ENCODE measurements at regions not wholly inside any gene's neighbourhood (a gene's known extent, or its start where the extent isn't known, plus 50 kb on each side); places are given as distances from the start of the nearest gene placed in this dataset.

GRCh38 chr7:33702514-33703054, 202.8 kb upstream of the BMPER start:
- Histone ChIP-seq H3K36me3 (ENCODE audit: insufficient read depth, low read length) (no peaks in the 10 kb centered on the region), H3K9me3 (replicated peaks; ENCODE audit: low read length) (peaks cover 3% of the 10 kb centered on the region), H3K27me3 (ENCODE audit: control insufficient read depth, insufficient read depth, low read length) (no peaks in the 10 kb centered on the region), H3K9ac (ENCODE audit: low read depth, low read length) (no peak overlapping the region), H3K4me3 (ENCODE audit: low read length) (no peak overlapping the region), H3K4me1 (ENCODE audit: control insufficient read depth, insufficient read depth, low read length) (peaks cover 7% of the 10 kb centered on the region), H3K4me2 (ENCODE audit: low read length) (no peak overlapping the region)

DNA sequence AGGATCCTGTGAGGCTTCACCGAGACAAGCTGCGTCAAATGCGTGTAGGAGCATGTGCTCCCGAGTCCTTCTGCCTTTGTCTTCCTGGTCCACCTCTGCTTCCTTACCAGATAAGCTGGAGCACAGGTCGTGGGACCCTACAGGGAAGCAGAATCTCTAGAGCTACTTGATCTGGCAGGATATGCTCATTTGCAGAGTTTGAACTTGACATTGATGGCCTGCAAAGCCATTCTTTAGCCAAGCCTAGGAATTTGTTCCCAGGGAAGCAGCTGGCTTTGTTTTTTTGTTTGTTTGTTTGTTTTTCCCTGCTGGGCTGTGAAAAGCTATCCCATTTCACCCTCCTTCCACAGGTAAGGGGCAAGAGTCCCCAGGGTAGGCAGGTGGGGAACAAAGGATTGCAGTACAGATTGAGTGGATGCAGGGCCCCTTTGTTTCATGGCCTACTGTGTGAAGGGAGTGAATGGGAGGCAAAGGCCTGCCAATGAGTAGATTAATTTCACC, 200.0 kb upstream of the BMPER start:
- H3K9ac ChIP-seq (ENCODE audit: low read depth, low read length), result no peak overlapping the region
- H3K4me2 ChIP-seq (ENCODE audit: low read length), result no peak overlapping the region
- peaks cover 8% of the 10 kb centered on the region for H3K4me1 ChIP-seq (ENCODE audit: control insufficient read depth, insufficient read depth, low read length)
- no peaks in the 10 kb centered on the region for H3K27me3 ChIP-seq (ENCODE audit: control insufficient read depth, insufficient read depth, low read length)
- no peak overlapping the region for H3K4me3 ChIP-seq (ENCODE audit: low read length)
- H3K9me3 ChIP-seq (replicated peaks; ENCODE audit: low read length), result no peaks in the 10 kb centered on the region
- H3K36me3 ChIP-seq (ENCODE audit: insufficient read depth, low read length), result no peaks in the 10 kb centered on the region

GRCh38 chr7:33706186-33706585, 199.2 kb upstream of the BMPER start:
- H3K4me1 ChIP-seq (ENCODE audit: control insufficient read depth, insufficient read depth, low read length), result peaks cover 11% of the 10 kb centered on the region
- H3K27me3 ChIP-seq (ENCODE audit: control insufficient read depth, insufficient read depth, low read length), result no peaks in the 10 kb centered on the region
- no peak overlapping the region for H3K4me2 ChIP-seq (ENCODE audit: low read length)
- H3K9ac ChIP-seq (ENCODE audit: low read depth, low read length), result no peak overlapping the region
- no peak overlapping the region for H3K4me3 ChIP-seq (ENCODE audit: low read length)
- H3K9me3 ChIP-seq (replicated peaks; ENCODE audit: low read length), result no peaks in the 10 kb centered on the region
- H3K36me3 ChIP-seq (ENCODE audit: insufficient read depth, low read length), result no peaks in the 10 kb centered on the region

GRCh38 chr7:33706771-33707200, 198.6 kb upstream of the BMPER start:
- Histone ChIP-seq H3K4me1 (ENCODE audit: control insufficient read depth, insufficient read depth, low read length) (peaks cover 11% of the 10 kb centered on the region), H3K36me3 (ENCODE audit: insufficient read depth, low read length) (no peaks in the 10 kb centered on the region), H3K27me3 (ENCODE audit: control insufficient read depth, insufficient read depth, low read length) (no peaks in the 10 kb centered on the region), H3K4me3 (ENCODE audit: low read length) (no peak overlapping the region), H3K4me2 (ENCODE audit: low read length) (peak overlapping the region; percentile 58), H3K9ac (ENCODE audit: low read depth, low read length) (no peak overlapping the region), H3K9me3 (replicated peaks; ENCODE audit: low read length) (no peaks in the 10 kb centered on the region)

GRCh38 chr7:33707427-33707826, 197.9 kb upstream of the BMPER start:
- Histone ChIP-seq H3K9ac (ENCODE audit: low read depth, low read length) (no peak overlapping the region), H3K36me3 (ENCODE audit: insufficient read depth, low read length) (no peaks in the 10 kb centered on the region), H3K4me3 (ENCODE audit: low read length) (no peak overlapping the region), H3K27me3 (ENCODE audit: control insufficient read depth, insufficient read depth, low read length) (no peaks in the 10 kb centered on the region), H3K4me2 (ENCODE audit: low read length) (no peak overlapping the region), H3K4me1 (ENCODE audit: control insufficient read depth, insufficient read depth, low read length) (peaks cover 11% of the 10 kb centered on the region), H3K9me3 (replicated peaks; ENCODE audit: low read length) (no peaks in the 10 kb centered on the region)

- Histone ChIP-seq H3K4me1 (ENCODE audit: control insufficient read depth, insufficient read depth, low read length) (peaks cover 11% of the 10 kb centered on the region), H3K9ac (ENCODE audit: low read depth, low read length) (no peak overlapping the region), H3K4me3 (ENCODE audit: low read length) (no peak overlapping the region), H3K27me3 (ENCODE audit: control insufficient read depth, insufficient read depth, low read length) (no peaks in the 10 kb centered on the region), H3K36me3 (ENCODE audit: insufficient read depth, low read length) (no peaks in the 10 kb centered on the region), H3K9me3 (replicated peaks; ENCODE audit: low read length) (no peaks in the 10 kb centered on the region), H3K4me2 (ENCODE audit: low read length) (no peak overlapping the region)
Observed at GRCh38 chr7:33710608-33711007, 194.7 kb upstream of the BMPER start.

DNA sequence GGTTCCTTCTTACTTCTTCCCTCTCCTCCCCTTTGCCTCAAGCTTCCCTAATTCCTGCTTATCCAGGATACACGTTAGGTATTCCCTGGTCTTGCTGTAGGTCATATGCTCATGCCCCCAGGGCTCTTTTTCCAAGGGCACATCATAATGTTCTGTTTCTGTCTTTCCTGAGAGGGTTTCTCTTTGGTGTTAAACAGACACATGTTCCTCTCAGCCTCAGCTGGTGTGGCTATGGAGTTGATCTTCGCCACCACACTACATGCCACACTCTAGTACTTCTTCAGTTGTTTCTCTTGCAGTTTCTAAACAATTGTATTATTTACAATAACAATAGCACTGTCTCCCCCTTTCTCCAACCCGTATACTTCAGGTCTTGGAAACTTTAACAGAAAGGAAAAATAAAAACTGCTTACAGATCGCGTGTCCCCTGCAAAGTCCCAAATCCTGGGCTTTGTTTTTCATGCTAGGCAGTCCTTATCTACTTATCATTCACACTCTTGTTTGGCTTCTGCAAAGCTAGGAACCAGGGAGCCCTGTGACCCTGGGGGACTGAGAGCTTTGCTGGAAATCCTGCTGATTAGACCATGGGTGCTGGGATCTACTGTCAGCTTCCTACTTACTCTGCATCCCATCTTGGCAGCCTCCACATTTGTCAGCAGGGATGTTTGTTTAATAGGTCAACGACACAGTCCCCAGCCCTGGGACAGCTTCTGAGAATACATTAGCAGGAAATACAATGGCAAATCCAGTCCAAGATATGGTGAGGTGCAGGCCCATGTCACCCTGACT, 193.9 kb upstream of the BMPER start:
- H3K4me3 ChIP-seq (ENCODE audit: low read length), result no peak overlapping the region
- H3K4me1 ChIP-seq (ENCODE audit: control insufficient read depth, insufficient read depth, low read length), result peaks cover 11% of the 10 kb centered on the region
- no peak overlapping the region for H3K4me2 ChIP-seq (ENCODE audit: low read length)
- no peaks in the 10 kb centered on the region for H3K9me3 ChIP-seq (replicated peaks; ENCODE audit: low read length)
- H3K9ac ChIP-seq (ENCODE audit: low read depth, low read length), result no peak overlapping the region
- H3K36me3 ChIP-seq (ENCODE audit: insufficient read depth, low read length), result no peaks in the 10 kb centered on the region
- H3K27me3 ChIP-seq (ENCODE audit: control insufficient read depth, insufficient read depth, low read length), result no peaks in the 10 kb centered on the region

DNA sequence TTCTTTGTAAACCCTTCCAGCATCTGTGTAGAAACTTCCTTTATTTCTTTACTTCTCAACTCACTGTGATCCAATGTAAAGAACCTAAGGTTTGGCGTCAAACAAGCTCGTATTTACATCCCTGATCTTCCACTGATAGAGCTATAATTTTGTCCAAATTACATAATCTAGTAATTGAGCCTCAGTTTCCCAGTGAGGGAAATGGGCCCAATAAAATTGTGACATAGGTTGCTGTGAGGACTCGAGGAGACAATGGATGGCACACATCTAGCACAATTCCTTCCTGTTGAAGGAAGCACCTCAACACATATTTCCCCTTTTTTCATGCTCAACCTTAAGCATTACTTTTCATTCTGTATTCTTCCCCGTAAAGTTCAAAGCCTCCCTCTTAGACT, 193.3 kb upstream of the BMPER start:
- H3K4me2 ChIP-seq (ENCODE audit: low read length), result no peak overlapping the region

GRCh38 chr7:33714208-33714607, 191.1 kb upstream of the BMPER start:
- peaks cover 9% of the 10 kb centered on the region for H3K4me1 ChIP-seq (ENCODE audit: control insufficient read depth, insufficient read depth, low read length)
- no peak overlapping the region for H3K9ac ChIP-seq (ENCODE audit: low read depth, low read length)
- no peak overlapping the region for H3K4me3 ChIP-seq (ENCODE audit: low read length)
- no peak overlapping the region for H3K4me2 ChIP-seq (ENCODE audit: low read length)
- H3K27me3 ChIP-seq (ENCODE audit: control insufficient read depth, insufficient read depth, low read length), result no peaks in the 10 kb centered on the region
- no peaks in the 10 kb centered on the region for H3K36me3 ChIP-seq (ENCODE audit: insufficient read depth, low read length)
- H3K9me3 ChIP-seq (replicated peaks; ENCODE audit: low read length), result no peaks in the 10 kb centered on the region

More for the DNA sequence above, 193.3 kb upstream of the BMPER start:
- H3K27me3 ChIP-seq (ENCODE audit: control insufficient read depth, insufficient read depth, low read length), result no peaks in the 10 kb centered on the region
- no peaks in the 10 kb centered on the region for H3K9me3 ChIP-seq (replicated peaks; ENCODE audit: low read length)
- no peak overlapping the region for H3K4me3 ChIP-seq (ENCODE audit: low read length)
- no peaks in the 10 kb centered on the region for H3K36me3 ChIP-seq (ENCODE audit: insufficient read depth, low read length)
- H3K9ac ChIP-seq (ENCODE audit: low read depth, low read length), result no peak overlapping the region
- peaks cover 6% of the 10 kb centered on the region for H3K4me1 ChIP-seq (ENCODE audit: control insufficient read depth, insufficient read depth, low read length)

DNA sequence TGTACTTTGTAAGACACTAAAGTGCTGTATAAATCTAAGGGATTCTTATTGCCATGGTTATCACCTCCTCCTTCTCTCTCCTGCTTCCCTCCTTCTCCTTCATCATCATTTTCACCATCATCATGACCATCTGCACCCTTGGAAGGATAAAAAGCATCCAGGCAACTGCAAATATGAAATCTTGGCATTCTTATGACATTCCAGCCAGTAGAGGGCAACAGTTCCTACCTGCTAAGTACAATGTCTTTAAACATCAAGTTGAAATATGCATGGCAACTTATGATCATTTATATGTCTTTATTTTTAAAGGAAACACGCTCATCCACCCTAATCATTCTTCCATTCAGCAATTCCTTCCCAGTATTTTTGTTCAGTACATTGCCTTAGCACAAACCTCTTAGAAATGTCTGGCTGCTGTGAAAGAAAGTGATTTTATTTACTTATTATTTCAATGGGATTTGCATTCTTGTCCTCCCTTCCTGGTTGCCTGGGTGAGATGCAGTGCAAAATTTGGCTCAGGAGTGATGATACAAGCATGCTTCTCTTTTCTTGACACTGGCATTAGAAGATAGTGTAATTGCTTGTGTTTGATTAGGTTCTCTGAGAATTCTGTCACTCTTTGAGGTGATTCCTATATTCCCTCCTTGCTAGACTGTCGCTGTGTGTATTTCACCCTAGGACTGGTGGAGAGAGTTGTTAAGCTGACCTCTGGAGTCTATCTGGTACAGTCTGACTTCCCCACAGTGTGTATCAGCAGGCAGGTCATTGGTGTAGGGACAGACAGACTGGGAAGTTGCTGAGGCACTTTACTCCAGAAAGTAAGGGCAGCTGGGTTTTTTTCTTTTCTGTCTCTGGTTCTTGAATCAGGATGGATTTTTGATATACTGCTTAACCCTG, 188.5 kb upstream of the BMPER start:
- H3K4me3 ChIP-seq (ENCODE audit: low read length), result no peak overlapping the region
- H3K36me3 ChIP-seq (ENCODE audit: insufficient read depth, low read length), result no peaks in the 10 kb centered on the region
- no peak overlapping the region for H3K9ac ChIP-seq (ENCODE audit: low read depth, low read length)
- H3K4me1 ChIP-seq (ENCODE audit: control insufficient read depth, insufficient read depth, low read length), result peaks cover 16% of the 10 kb centered on the region
- no peaks in the 10 kb centered on the region for H3K9me3 ChIP-seq (replicated peaks; ENCODE audit: low read length)
- no peak overlapping the region for H3K4me2 ChIP-seq (ENCODE audit: low read length)
- H3K27me3 ChIP-seq (ENCODE audit: control insufficient read depth, insufficient read depth, low read length), result no peaks in the 10 kb centered on the region

GRCh38 chr7:33719059-33719581, 186.2 kb upstream of the BMPER start:
- Histone ChIP-seq H3K4me1 (ENCODE audit: control insufficient read depth, insufficient read depth, low read length) (peaks cover 33% of the 10 kb centered on the region), H3K9ac (ENCODE audit: low read depth, low read length) (no peak overlapping the region), H3K36me3 (ENCODE audit: insufficient read depth, low read length) (no peaks in the 10 kb centered on the region), H3K4me3 (ENCODE audit: low read length) (no peak overlapping the region), H3K4me2 (ENCODE audit: low read length) (no peak overlapping the region), H3K9me3 (replicated peaks; ENCODE audit: low read length) (no peaks in the 10 kb centered on the region), H3K27me3 (ENCODE audit: control insufficient read depth, insufficient read depth, low read length) (no peaks in the 10 kb centered on the region)

Data from skeletal muscle satellite cell (primary cell).